Upper lobe of right lung (tissue), 1 donor: ENCODE measurements at regions not wholly inside any gene's neighbourhood (a gene's known extent, or its start where the extent isn't known, plus 50 kb on each side); places are given as distances from the start of the nearest gene placed in this dataset.

ENCODE experiments used
- ATAC-seq: fragments of 200-7000 bp; cut with Tn5 transposase; one replicate; pipeline ENCODE4 v1.9.1; 2020; ENCODE audit warnings: mild to moderate bottlenecking, moderate library complexity
- DNase-seq: peaks from one replicate; pipeline ENCODE4 v3.0.0-alpha.2; 2020
- H3K27ac ChIP-seq: fragments of 200-600 bp; one replicate; pipeline ENCODE4 v1.8.0; 2022
- H3K27me3 ChIP-seq: fragments of 200-600 bp; one replicate; pipeline ENCODE4 v1.8.0; 2022; ENCODE audit warnings: mild to moderate bottlenecking
- H3K36me3 ChIP-seq: fragments of 200-600 bp; one replicate; pipeline ENCODE4 v1.8.0; 2022
- H3K4me1 ChIP-seq: fragments of 200-600 bp; one replicate; pipeline ENCODE4 v1.8.0; 2022
- H3K4me3 ChIP-seq: fragments of 200-600 bp; one replicate; pipeline ENCODE4 v1.8.0; 2022; ENCODE audit warnings: mild to moderate bottlenecking
- H3K9me3 ChIP-seq: fragments of 200-600 bp; one replicate; pipeline ENCODE4 v1.8.0; 2022
- intact Hi-C: fragments of 100-400 bp; cut with DNase I; formaldehyde crosslinking; loops from one replicate; pipeline ENCODE4 v1.11.0; 2022
- TF ChIP-seq, protein P1 (sequence below): fragments of 200-600 bp; IDR thresholded peaks from one replicate; pipeline ENCODE4 v1.8.0; 2022; ENCODE audit warnings: antibody characterized with exemption
- donor health status: DM: no; HTN: yes; CAD: no; lungs with severe emphysema.

DNA sequence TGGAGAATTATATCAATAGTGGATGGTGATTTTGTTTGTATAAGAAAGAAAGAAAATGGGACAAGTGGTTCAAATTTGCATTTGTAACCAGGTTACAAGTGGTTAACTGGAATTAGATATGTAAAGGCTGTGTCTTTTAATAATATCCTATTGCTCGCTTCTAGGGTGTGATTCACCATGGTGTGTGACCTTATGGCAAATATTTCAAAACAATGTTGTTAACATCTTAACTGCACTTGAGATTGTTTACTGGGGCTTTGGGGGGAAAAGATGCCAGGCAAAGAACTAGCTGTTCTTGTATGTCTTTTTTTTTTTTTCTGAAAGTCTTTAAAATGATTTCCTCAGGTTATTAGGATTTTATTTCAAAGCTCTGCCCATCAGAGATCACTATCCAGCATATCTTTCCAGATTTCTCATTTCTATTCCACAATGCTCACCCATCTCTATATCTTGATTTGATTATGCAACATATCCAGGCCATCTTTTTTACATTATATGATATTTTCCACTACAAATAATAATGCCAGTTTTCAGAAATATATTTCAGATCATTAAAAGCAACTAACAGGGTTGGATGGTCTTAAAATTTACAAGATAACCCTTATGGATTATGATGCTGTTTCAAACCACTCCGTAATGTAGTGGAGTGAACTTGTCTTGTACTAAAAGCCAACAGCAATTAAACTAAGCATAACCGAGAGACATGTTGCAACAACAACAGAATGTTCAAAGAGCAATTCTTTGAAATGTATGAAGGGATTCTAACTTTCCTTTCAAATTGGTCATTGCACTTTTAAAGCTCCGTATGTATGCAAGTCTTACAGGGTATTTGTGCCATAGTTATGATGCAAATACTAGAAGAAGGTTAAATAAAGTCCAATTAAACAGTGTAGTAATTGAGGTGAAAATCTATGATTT lies 341.5 kb upstream of the ETAA1 start:
- intact Hi-C loops: no loop called here
- no peaks in the 10 kb centered on the region for H3K9me3 ChIP-seq
- peaks cover 6% of the 10 kb centered on the region for H3K4me1 ChIP-seq
- no peak overlapping the region for H3K4me3 ChIP-seq
- ATAC-seq: no peak
- H3K27me3 ChIP-seq: no peaks in the 10 kb centered on the region
- TF ChIP-seq, protein P1, sequence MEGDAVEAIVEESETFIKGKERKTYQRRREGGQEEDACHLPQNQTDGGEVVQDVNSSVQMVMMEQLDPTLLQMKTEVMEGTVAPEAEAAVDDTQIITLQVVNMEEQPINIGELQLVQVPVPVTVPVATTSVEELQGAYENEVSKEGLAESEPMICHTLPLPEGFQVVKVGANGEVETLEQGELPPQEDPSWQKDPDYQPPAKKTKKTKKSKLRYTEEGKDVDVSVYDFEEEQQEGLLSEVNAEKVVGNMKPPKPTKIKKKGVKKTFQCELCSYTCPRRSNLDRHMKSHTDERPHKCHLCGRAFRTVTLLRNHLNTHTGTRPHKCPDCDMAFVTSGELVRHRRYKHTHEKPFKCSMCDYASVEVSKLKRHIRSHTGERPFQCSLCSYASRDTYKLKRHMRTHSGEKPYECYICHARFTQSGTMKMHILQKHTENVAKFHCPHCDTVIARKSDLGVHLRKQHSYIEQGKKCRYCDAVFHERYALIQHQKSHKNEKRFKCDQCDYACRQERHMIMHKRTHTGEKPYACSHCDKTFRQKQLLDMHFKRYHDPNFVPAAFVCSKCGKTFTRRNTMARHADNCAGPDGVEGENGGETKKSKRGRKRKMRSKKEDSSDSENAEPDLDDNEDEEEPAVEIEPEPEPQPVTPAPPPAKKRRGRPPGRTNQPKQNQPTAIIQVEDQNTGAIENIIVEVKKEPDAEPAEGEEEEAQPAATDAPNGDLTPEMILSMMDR: no peak
- H3K36me3 ChIP-seq: no peaks in the 10 kb centered on the region
- DNase-seq: no peak
- H3K27ac ChIP-seq: no peak overlapping the region

DNA sequence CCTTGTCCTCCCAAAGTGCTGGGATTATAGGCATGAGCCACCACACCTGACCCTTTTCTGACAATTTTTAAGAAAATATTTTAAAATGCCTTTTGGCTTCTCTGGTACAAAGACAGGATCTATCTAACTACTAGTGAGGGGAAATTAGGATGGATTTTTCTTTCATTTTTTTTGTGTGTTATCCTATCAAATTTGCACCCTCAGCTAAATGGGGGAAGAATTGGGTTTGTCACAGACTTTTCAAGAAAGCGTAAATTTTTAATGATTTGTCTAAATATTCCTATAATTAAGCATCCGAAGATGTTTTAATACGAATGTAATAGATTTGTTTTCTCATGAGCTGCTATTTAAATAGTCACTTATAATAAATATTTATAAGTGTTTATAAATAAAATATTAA lies 340.0 kb upstream of the ETAA1 start:
- DNase-seq: no peak
- H3K4me3 ChIP-seq: no peak overlapping the region
- H3K4me1 ChIP-seq: peaks cover 6% of the 10 kb centered on the region
- TF ChIP-seq, protein P1: no peak
- no peaks in the 10 kb centered on the region for H3K9me3 ChIP-seq
- no peak for ATAC-seq
- H3K27me3 ChIP-seq: no peaks in the 10 kb centered on the region
- no peaks in the 10 kb centered on the region for H3K36me3 ChIP-seq
- H3K27ac ChIP-seq: no peak overlapping the region
- intact Hi-C loops: no loop called here

DNA sequence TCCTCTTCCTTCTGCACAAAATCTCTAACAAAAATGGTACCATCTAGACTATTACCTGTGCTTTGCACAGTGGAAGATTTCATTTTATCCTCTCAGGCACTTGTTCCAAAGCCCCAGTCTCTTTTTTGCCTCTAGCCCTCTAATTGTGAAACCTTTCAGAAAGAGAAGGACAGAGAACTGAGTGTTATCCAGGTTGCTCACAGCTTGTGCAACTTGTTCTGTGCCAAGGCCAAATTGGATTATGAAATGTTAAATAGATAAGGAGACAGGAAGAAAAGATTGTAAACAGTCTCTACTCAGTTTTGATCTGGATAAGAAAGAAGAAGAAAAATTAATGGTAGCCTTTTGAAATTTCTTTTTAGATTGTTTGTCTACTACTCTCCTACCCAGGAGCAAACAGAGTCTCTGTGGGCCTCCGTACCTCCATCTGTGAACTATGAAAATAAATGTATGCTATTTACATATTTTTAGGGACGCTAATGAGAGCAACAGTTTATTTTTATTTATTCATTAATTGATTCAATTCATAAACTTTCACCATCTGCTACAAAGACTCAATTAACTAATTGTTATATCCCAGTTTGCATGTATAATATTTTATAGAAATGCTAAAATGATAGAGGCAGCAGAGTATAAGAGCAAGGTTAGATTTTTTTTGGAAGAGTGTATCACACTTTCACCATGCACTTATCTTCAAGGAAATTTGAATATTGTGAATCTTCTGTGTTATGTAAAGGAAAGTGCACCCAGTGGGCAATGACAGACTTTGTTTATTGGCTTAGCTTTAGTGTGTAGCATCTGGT lies 339.0 kb upstream of the ETAA1 start:
- Histone ChIP-seq H3K4me3 (no peak overlapping the region), H3K9me3 (no peaks in the 10 kb centered on the region), H3K27ac (no peak overlapping the region), H3K36me3 (no peaks in the 10 kb centered on the region), H3K4me1 (peaks cover 6% of the 10 kb centered on the region), H3K27me3 (no peaks in the 10 kb centered on the region)
- ATAC-seq (peak; percentile 66), DNase-seq (no peak)
- intact Hi-C loops: no loop called here
- TF ChIP-seq, protein P1: no peak

DNA sequence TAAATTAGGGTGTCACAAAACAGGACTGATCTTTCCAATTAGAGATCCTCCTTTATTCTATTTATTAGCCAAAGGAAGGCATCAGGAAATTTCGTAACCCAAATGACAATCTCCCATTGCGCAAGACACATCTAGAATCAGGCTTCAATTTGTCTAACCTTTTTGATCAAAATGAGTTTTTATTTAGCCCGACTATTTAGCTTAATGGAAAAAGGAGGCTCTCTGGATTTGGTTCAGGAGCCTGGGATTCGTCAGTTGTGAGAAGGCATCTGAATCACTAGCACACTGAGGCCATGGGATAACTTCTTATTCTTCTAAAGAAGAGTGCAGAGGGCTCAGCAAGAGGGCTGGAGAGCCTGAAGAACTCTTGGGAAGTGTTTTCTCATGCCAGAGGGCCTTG lies 332.1 kb upstream of the ETAA1 start:
- no peak for DNase-seq
- intact Hi-C loops: no loop called here
- no peaks in the 10 kb centered on the region for H3K9me3 ChIP-seq
- no peak overlapping the region for H3K4me3 ChIP-seq
- ATAC-seq: no peak
- TF ChIP-seq, protein P1: no peak
- no peaks in the 10 kb centered on the region for H3K36me3 ChIP-seq
- no peak overlapping the region for H3K27ac ChIP-seq
- H3K4me1 ChIP-seq: no peaks in the 10 kb centered on the region
- H3K27me3 ChIP-seq: no peaks in the 10 kb centered on the region

DNA sequence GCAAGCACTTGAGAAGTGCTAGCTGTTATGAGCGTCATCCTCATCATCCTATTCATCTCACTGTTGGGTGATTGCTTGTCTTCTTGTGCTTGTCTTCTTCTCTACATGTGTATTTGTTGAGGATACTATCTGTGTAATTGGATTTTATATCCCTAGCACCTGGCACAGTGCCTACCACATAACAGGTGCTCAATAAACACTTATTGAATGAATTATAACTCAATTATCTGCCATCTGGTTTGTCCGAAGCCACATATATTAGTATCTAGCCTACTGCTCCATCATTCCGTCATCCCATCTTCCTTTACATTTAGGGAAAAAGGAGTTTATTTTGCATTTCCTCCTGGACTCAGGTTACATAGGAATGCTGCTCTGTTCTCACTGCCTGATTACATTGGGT lies 330.4 kb upstream of the ETAA1 start:
- Histone ChIP-seq H3K27me3 (no peaks in the 10 kb centered on the region), H3K9me3 (no peaks in the 10 kb centered on the region), H3K36me3 (no peaks in the 10 kb centered on the region), H3K27ac (no peak overlapping the region), H3K4me3 (no peak overlapping the region), H3K4me1 (no peaks in the 10 kb centered on the region)
- ATAC-seq (no peak), DNase-seq (no peak)
- TF ChIP-seq, protein P1: no peak
- intact Hi-C loops: no loop called here
